IPS-18a (cell line): ENCODE measurements at regions not wholly inside any gene's neighbourhood (a gene's known extent, or its start where the extent isn't known, plus 50 kb on each side); places are given as distances from the start of the nearest gene placed in this dataset.
"Not testable (repeated sequence)": the region's sequence is repeated elsewhere in the genome, so short reads cannot be mapped to it uniquely, and the experiment has no call there.

Experiments used
- H3K27ac ChIP-seq: one replicate; pipeline ENCODE4 v1.5.1; 2013; ENCODE audit warnings: low read length
- H3K27me3 ChIP-seq: one replicate; pipeline ENCODE4 v1.6.1; 2013; ENCODE audit warnings: mild to moderate bottlenecking, low read length; ENCODE audit not compliant: control insufficient read depth, insufficient read depth
- H3K36me3 ChIP-seq: one replicate; pipeline ENCODE4 v1.6.1; 2013; ENCODE audit warnings: low read depth, low read length; ENCODE audit not compliant: control insufficient read depth
- H3K4me1 ChIP-seq: one replicate; pipeline ENCODE4 v1.6.1; 2013; ENCODE audit warnings: low read depth, low read length; ENCODE audit not compliant: control insufficient read depth
- H3K4me3 ChIP-seq: one replicate; pipeline ENCODE4 v1.5.1; 2013; ENCODE audit warnings: low read length
- H3K9ac ChIP-seq: one replicate; pipeline ENCODE4 v1.6.1; 2013; ENCODE audit warnings: mild to moderate bottlenecking, low read length, moderate library complexity
- H3K9me3 ChIP-seq: one replicate; pipeline ENCODE4 v1.6.1; 2013; ENCODE audit warnings: low read depth, low read length; ENCODE audit not compliant: control insufficient read depth

DNA sequence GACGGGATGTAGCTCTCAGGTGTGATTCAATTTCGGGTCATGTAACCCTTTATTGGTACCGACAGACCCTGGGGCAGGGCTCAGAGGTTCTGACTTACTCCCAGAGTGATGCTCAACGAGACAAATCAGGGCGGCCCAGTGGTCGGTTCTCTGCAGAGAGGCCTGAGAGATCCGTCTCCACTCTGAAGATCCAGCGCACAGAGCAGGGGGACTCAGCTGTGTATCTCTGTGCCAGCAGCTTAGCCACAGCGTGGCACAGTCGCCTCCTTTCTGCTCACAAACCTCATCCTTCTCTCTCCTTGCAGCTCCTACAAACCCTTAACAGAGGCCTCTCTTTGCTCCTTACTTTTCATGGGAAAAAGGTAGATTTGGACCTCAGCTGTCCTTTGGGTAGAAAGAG lies 197.5 kb upstream of the PRSS58 start:
- H3K4me1 ChIP-seq, result no peaks in the 10 kb centered on the region
- H3K9me3 ChIP-seq, result no peaks in the 10 kb centered on the region
- H3K27me3 ChIP-seq, result no peaks in the 10 kb centered on the region
- no peak overlapping the region for H3K27ac ChIP-seq
- H3K9ac ChIP-seq, result no peak overlapping the region
- no peaks in the 10 kb centered on the region for H3K36me3 ChIP-seq
- no peak overlapping the region for H3K4me3 ChIP-seq

DNA sequence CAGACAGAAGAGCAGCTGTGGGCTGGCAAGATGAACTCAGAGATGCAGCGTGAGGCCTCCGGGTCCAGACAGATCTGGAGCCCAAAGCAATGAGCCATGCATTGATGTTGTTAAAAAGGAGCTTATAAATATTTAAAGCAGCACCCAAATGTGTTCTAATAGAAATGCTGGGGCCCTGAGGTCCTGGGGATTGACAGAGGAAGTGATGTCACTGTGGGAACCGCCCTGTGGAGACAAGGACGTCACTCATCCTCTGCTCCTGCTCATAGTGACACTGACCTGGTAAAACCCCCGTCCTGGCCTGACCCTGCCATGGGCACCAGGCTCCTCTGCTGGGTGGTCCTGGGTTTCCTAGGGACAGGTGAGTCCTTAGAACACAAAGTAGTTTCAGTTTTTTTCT lies 197.0 kb upstream of the PRSS58 start:
- no peaks in the 10 kb centered on the region for H3K4me1 ChIP-seq
- no peaks in the 10 kb centered on the region for H3K36me3 ChIP-seq
- no peak overlapping the region for H3K9ac ChIP-seq
- no peaks in the 10 kb centered on the region for H3K9me3 ChIP-seq
- no peak overlapping the region for H3K4me3 ChIP-seq
- no peaks in the 10 kb centered on the region for H3K27me3 ChIP-seq
- H3K27ac ChIP-seq, result no peak overlapping the region

DNA sequence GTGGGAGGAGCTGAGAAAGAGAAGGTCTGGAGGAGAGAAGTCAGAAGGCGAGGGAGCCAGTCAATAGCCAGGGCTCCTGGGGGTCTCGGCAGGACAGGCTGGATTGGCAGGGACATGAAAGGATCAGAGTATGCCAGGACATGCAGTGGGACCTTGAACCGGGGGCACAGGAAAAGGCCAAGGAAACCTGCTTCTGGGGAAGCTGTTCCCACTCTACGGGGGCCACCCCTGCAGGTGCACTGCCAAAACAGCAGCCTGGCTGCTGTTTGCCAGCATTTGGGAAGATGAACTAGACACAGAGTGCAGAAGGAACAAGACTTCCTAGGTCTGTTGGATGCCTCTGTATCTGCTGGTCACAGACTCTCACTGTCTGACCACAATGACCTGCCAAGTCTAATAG lies 194.9 kb upstream of the PRSS58 start:
- Histone ChIP-seq H3K27me3 (no peaks in the 10 kb centered on the region), H3K36me3 (no peaks in the 10 kb centered on the region), H3K9me3 (no peaks in the 10 kb centered on the region), H3K4me3 (no peak overlapping the region), H3K4me1 (no peaks in the 10 kb centered on the region), H3K9ac (no peak overlapping the region), H3K27ac (no peak overlapping the region)

DNA sequence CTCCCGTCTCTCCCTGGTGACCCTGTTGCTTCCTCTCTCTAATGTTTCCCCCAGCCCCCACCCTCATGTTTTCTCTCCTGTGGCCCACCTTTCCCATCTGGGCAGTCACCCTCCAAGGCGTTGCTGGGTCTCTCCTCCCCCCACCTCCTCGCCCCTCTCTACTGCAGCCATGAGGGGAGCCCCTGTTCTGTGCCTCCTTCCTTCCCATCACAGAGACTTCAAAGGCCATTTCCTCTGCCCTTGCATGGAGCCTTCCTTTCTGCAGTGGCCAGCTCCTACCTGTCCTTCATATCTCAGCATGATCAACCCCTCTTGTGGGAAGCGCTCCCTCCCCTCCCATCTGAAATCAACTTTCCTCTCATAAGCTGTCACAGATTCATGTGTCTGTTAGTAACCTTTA lies 194.0 kb upstream of the PRSS58 start:
- Histone ChIP-seq H3K27ac (no peak overlapping the region), H3K9ac (no peak overlapping the region), H3K27me3 (no peaks in the 10 kb centered on the region), H3K4me3 (no peak overlapping the region), H3K9me3 (no peaks in the 10 kb centered on the region), H3K4me1 (no peaks in the 10 kb centered on the region), H3K36me3 (no peaks in the 10 kb centered on the region)

DNA sequence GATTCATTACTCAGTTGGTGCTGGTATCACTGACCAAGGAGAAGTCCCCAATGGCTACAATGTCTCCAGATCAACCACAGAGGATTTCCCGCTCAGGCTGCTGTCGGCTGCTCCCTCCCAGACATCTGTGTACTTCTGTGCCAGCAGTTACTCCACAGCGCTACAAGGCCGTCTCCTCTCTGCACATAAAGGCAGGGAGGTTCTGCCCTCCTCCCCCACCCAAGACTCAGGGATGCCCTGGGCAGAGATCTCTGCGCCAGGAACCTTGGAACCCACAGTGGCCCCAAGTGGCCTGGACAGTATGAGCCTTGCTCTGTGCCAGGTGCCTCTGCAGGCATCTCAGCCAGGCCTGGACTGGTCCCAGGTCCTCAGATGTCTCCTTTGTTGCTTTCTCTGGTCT lies 193.4 kb upstream of the PRSS58 start:
- H3K9ac ChIP-seq, result no peak overlapping the region

DNA sequence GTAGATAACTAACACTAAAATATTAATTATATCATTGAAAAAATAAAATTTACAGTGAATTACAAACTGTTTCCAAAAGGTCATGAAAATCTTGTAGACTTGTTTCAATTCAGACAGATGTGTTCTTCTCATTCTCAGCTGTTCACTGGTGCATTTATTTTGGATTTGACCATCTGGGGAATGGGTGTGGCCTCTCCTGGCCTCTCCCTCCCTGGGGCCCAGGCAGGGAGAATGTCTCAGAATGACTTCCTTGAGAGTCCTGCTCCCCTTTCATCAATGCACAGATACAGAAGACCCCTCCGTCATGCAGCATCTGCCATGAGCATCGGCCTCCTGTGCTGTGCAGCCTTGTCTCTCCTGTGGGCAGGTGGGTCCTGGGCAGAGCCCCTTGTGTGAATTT lies 192.8 kb upstream of the PRSS58 start:
- Histone ChIP-seq H3K4me1 (no peaks in the 10 kb centered on the region), H3K9ac (no peak overlapping the region), H3K27ac (no peak overlapping the region), H3K36me3 (no peaks in the 10 kb centered on the region), H3K4me3 (no peak overlapping the region), H3K9me3 (no peaks in the 10 kb centered on the region), H3K27me3 (no peaks in the 10 kb centered on the region)

More for the DNA sequence above, 193.4 kb upstream of the PRSS58 start:
- no peak overlapping the region for H3K4me3 ChIP-seq
- H3K27me3 ChIP-seq, result no peaks in the 10 kb centered on the region
- H3K36me3 ChIP-seq, result no peaks in the 10 kb centered on the region
- H3K27ac ChIP-seq, result no peak overlapping the region
- H3K9me3 ChIP-seq, result no peaks in the 10 kb centered on the region
- no peaks in the 10 kb centered on the region for H3K4me1 ChIP-seq

DNA sequence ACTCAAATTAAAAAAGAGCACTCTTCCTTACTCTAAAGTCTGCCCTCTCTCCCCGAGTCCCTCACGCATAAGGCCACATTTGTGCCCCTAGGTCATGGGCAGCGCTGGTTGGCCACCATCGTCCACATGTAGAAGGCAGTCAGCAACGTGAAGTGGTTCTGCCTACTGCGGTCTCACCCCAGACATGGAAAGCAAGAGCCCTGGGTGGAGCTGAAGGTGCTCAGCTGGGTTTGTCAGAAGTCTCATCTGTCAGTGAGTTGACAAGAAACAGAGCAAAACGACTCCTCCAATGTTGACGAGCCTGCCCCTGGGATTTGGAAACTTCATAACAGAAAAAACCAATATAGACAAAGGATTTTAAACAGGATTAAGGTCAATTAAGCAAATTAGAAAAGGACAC lies 192.3 kb upstream of the PRSS58 start:
- Histone ChIP-seq H3K4me3 (no peak overlapping the region), H3K4me1 (peaks cover 2% of the 10 kb centered on the region), H3K27ac (no peak overlapping the region), H3K9ac (no peak overlapping the region), H3K36me3 (no peaks in the 10 kb centered on the region), H3K27me3 (no peaks in the 10 kb centered on the region), H3K9me3 (no peaks in the 10 kb centered on the region)

DNA sequence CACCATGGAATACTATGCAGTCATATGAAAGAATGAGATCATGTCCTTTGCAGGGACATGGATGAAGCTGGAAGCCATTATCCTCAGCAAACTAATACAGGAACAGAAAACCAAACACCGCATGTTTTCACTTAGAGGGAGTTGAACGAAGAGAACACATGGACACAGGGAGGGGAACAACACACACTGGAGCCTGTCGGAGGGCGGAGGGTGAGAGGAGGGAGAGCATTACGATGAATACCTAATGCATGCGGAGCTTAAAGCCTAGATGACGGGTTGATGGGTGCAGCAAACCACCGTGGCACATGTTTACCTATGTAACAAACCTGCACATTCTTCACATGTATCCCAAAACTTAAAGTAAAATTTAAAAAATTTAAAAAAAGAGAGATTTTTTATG lies 191.0 kb upstream of the PRSS58 start:
- H3K4me1 ChIP-seq, H3K36me3 ChIP-seq, H3K4me3 ChIP-seq, H3K27ac ChIP-seq, H3K27me3 ChIP-seq, H3K9ac ChIP-seq, H3K9me3 ChIP-seq: not testable (repeated sequence)

DNA sequence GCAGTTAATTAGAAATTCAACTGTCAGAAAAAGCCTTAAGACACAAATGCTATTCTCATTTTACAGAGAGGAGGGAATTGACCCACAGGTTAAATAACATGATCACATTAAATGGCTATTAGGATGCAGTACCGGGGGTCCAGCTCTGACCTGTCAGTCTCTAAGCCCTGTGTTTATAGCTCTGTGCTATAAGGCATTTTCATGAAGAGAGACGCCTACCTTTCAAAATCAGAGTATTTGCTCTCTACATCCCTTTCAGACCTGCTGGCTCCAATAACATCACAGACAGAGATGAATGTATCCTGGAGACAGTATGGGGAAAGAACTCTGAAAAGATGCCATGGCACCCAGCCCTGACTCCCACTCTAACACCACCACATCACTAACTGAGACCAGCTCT lies 189.9 kb upstream of the PRSS58 start:
- Histone ChIP-seq H3K27ac (no peak overlapping the region), H3K27me3 (no peaks in the 10 kb centered on the region), H3K4me3 (no peak overlapping the region), H3K36me3 (no peaks in the 10 kb centered on the region), H3K4me1 (peaks cover 7% of the 10 kb centered on the region), H3K9ac (no peak overlapping the region), H3K9me3 (no peaks in the 10 kb centered on the region)

DNA sequence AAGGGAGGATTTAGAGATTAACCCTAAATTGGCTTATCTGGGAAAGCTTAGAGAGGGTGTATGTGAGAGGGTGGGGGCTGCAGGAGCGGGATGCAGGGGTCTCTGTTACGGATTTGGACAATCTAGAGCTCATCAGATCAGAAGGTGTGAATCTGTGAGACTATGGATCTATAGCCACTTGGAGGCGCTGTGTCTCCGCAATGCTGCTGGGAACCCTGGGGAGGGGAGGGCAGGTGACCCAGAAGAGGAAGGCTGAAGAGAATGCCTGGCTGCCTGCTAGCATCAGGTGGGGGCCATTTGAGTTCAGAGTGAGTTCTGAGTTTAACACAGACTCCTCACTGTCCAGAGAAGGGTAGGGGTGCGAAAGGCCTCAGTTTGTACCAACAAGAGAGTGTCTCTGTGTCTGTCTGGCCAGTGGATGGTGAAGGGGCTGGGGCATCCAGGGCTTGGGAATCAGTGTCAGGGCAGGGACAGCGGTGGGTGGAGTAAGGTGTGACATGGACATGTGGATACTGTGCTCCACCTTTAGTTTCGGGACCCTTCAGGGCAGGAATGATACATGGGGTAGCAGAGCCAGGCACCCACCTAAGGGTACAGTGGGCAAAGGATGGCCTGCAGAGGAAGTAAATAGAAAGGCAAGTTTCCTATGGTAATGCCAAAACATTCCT lies 187.3 kb upstream of the PRSS58 start:
- Histone ChIP-seq H3K4me1 (peaks cover 7% of the 10 kb centered on the region), H3K27me3 (no peaks in the 10 kb centered on the region), H3K9me3 (no peaks in the 10 kb centered on the region), H3K27ac (no peak overlapping the region), H3K9ac (no peak overlapping the region), H3K4me3 (no peak overlapping the region), H3K36me3 (no peaks in the 10 kb centered on the region)

DNA sequence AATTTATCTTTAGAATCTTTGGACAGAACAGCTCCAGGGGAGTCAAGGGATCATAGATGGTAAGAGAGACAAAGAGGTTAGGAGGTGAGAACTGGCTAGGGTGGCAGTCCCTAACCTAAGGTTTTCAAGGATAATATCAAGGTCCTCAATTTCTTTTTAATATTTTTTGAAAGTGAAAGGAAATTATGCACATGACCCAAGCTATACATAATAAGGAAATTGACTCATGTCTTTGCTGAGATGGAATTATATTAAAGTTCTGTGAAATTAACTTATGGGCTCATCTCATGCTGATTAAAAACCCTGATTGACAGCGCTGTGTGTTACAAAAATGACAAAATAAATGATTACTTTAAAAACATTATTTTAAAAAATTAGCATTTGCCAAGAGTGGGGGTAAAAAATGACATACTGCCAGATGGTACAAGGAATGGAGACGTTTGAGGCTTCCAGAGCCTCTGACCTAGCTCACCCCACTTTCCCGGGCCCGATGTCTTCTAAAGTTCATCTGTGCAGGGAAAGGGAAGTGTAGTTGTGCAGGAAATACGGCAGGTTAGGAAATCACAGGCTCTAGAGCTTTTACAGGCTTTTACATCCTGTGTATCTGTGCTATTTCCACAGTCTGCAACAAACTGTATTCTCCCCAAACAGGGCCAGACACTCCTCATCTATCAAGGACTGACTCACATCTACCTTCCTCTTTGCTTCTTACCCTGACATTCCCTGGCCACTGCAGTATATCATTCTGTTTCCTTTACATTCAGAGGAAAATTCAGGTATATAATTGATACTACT lies 185.6 kb upstream of the PRSS58 start:
- Histone ChIP-seq H3K9ac (no peak overlapping the region), H3K4me3 (no peak overlapping the region), H3K27ac (no peak overlapping the region), H3K36me3 (no peaks in the 10 kb centered on the region), H3K4me1 (peaks cover 7% of the 10 kb centered on the region), H3K9me3 (no peaks in the 10 kb centered on the region), H3K27me3 (no peaks in the 10 kb centered on the region)

DNA sequence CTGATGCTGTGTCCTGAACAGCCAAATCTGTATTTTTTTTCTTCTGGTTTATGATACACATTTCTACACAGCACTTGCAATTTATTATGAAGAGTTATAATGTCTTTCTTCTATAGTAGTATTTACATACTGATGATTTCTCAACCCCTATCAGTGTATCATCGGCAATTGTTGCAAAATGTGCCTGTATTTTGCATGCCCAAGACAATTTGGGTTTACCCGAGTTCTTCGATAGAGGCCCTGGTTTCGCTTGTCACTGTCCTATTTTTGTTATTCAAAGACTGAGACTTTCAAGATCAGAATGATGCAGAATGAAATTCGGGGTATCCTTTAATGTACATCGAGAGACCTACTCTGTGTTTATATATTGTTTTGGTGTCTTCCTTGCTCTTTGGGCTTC lies 184.5 kb upstream of the PRSS58 start:
- no peak overlapping the region for H3K4me3 ChIP-seq
- no peaks in the 10 kb centered on the region for H3K36me3 ChIP-seq
- H3K27me3 ChIP-seq, result no peaks in the 10 kb centered on the region
- no peak overlapping the region for H3K9ac ChIP-seq
- H3K9me3 ChIP-seq, result no peaks in the 10 kb centered on the region
- H3K27ac ChIP-seq, result no peak overlapping the region
- peaks cover 7% of the 10 kb centered on the region for H3K4me1 ChIP-seq
